ENCODE measurements at regions not wholly inside any gene's neighbourhood (a gene's known extent, or its start where the extent isn't known, plus 50 kb on each side); places are given as distances from the start of the nearest gene placed in this dataset.

DNA sequence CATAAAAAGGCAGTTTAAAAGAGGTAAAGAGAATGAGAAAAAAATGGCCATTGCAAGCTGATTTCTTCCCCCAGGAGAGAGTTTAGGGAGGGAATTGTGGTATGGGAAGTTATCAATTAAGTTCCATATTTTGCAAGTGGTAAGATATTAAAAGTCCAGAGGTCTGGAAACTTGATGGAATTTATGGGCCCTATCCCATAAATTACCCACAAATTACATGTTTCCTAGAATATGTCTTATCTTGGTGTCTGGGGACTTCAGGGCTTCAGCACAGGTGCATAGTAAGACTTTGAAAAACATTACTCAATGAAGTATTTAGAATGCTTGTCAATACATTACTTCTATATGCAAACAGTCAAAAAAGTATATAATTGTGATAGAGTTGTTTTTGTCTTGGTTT lies 614.9 kb upstream of the LRRC4C start:
- no peaks in the 10 kb centered on the region for H3K4me1 ChIP-seq (ENCODE audit: insufficient read depth, low read length)
- no peaks in the 10 kb centered on the region for H3K36me3 ChIP-seq (replicated peaks in 1 of 2; ENCODE audit: control insufficient read depth in 1 of 2, insufficient read depth in 2 of 2, low read length in 2 of 2)
- no peaks in the 10 kb centered on the region for H4K20me1 ChIP-seq (ENCODE audit: insufficient read depth, low read length)
- H3K79me2 ChIP-seq (ENCODE audit: insufficient read depth, low read length) = no peaks in the 10 kb centered on the region
- intact Hi-C loops (cut with micrococcal nuclease; ENCODE audit: unreplicated experiment) = no loop called here
- FAIRE-seq = no peak
- no peak overlapping the region for H3K4me3 ChIP-seq (replicated peaks in 1 of 3; ENCODE audit: insufficient read depth in 1 of 3, low read depth in 2 of 3, low read length in 3 of 3)
- no peak overlapping the region for H3K4me2 ChIP-seq (ENCODE audit: low read depth, low read length)
- in situ Hi-C loops (cut with HindIII; ENCODE audit: extremely low pct_ligation_motif_present, low pct_unique_long_range_greater_than_20kb) = no loop called here
- no peak overlapping the region for H3K9ac ChIP-seq (ENCODE audit: insufficient read depth, low read depth, low read length)
- peaks cover 90% of the 10 kb centered on the region for H3K9me3 ChIP-seq (ENCODE audit: low read length)
- TF ChIP-seq, protein P1, sequence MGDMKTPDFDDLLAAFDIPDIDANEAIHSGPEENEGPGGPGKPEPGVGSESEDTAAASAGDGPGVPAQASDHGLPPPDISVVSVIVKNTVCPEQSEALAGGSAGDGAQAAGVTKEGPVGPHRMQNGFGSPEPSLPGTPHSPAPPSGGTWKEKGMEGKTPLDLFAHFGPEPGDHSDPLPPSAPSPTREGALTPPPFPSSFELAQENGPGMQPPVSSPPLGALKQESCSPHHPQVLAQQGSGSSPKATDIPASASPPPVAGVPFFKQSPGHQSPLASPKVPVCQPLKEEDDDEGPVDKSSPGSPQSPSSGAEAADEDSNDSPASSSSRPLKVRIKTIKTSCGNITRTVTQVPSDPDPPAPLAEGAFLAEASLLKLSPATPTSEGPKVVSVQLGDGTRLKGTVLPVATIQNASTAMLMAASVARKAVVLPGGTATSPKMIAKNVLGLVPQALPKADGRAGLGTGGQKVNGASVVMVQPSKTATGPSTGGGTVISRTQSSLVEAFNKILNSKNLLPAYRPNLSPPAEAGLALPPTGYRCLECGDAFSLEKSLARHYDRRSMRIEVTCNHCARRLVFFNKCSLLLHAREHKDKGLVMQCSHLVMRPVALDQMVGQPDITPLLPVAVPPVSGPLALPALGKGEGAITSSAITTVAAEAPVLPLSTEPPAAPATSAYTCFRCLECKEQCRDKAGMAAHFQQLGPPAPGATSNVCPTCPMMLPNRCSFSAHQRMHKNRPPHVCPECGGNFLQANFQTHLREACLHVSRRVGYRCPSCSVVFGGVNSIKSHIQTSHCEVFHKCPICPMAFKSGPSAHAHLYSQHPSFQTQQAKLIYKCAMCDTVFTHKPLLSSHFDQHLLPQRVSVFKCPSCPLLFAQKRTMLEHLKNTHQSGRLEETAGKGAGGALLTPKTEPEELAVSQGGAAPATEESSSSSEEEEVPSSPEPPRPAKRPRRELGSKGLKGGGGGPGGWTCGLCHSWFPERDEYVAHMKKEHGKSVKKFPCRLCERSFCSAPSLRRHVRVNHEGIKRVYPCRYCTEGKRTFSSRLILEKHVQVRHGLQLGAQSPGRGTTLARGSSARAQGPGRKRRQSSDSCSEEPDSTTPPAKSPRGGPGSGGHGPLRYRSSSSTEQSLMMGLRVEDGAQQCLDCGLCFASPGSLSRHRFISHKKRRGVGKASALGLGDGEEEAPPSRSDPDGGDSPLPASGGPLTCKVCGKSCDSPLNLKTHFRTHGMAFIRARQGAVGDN (CRISPR knock-in tag; IDR thresholded peaks at IDR 0.05) = no peak
- TF ChIP-seq ZNF260 (CRISPR knock-in tag; IDR thresholded peaks at IDR 0.05; ENCODE audit: borderline replicate concordance, low read depth) (no peak), NR2C2 (CRISPR knock-in tag; IDR thresholded peaks at IDR 0.05; ENCODE audit: borderline replicate concordance) (no peak), RAD21 (CRISPR knock-in tag; IDR thresholded peaks at IDR 0.05) (no peak), ZBTB38 (CRISPR knock-in tag; IDR thresholded peaks at IDR 0.05) (no peak), ATAD3A (CRISPR knock-in tag; IDR thresholded peaks at IDR 0.05) (no peak), MBNL3 (CRISPR knock-in tag; conservative IDR thresholded peaks at IDR 0.05) (no peak), ZNF317 (CRISPR knock-in tag; IDR thresholded peaks at IDR 0.05) (no peak), ZNF451 (CRISPR knock-in tag; IDR thresholded peaks at IDR 0.05) (no peak), WIZ (CRISPR knock-in tag; IDR thresholded peaks at IDR 0.05) (no peak), ADNP (CRISPR knock-in tag; IDR thresholded peaks at IDR 0.05) (no peak)
- TF ChIP-seq, protein P2, sequence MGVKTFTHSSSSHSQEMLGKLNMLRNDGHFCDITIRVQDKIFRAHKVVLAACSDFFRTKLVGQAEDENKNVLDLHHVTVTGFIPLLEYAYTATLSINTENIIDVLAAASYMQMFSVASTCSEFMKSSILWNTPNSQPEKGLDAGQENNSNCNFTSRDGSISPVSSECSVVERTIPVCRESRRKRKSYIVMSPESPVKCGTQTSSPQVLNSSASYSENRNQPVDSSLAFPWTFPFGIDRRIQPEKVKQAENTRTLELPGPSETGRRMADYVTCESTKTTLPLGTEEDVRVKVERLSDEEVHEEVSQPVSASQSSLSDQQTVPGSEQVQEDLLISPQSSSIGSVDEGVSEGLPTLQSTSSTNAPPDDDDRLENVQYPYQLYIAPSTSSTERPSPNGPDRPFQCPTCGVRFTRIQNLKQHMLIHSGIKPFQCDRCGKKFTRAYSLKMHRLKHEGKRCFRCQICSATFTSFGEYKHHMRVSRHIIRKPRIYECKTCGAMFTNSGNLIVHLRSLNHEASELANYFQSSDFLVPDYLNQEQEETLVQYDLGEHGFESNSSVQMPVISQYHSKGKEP (CRISPR knock-in tag; IDR thresholded peaks at IDR 0.05) = no peak
- TF ChIP-seq, protein P3, sequence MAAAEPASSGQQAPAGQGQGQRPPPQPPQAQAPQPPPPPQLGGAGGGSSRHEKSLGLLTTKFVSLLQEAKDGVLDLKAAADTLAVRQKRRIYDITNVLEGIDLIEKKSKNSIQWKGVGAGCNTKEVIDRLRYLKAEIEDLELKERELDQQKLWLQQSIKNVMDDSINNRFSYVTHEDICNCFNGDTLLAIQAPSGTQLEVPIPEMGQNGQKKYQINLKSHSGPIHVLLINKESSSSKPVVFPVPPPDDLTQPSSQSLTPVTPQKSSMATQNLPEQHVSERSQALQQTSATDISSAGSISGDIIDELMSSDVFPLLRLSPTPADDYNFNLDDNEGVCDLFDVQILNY (CRISPR knock-in tag; conservative IDR thresholded peaks at IDR 0.05) = no peak
- TF ChIP-seq, protein P4, sequence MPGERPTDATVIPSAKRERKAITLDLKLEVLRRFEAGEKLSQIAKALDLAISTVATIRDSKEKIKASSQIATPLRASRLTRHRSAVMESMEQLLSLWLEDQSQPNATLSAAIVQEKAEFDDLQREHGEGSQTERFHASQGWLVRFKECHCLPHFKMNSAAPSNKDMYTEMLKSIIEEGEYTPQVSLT (CRISPR knock-in tag; IDR thresholded peaks at IDR 0.05; ENCODE audit: borderline replicate concordance, low read depth) = no peak
- TF ChIP-seq, protein P5, sequence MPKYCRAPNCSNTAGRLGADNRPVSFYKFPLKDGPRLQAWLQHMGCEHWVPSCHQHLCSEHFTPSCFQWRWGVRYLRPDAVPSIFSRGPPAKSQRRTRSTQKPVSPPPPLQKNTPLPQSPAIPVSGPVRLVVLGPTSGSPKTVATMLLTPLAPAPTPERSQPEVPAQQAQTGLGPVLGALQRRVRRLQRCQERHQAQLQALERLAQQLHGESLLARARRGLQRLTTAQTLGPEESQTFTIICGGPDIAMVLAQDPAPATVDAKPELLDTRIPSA (CRISPR knock-in tag; IDR thresholded peaks at IDR 0.05; ENCODE audit: borderline replicate concordance) = no peak
- TF ChIP-seq, protein P6, sequence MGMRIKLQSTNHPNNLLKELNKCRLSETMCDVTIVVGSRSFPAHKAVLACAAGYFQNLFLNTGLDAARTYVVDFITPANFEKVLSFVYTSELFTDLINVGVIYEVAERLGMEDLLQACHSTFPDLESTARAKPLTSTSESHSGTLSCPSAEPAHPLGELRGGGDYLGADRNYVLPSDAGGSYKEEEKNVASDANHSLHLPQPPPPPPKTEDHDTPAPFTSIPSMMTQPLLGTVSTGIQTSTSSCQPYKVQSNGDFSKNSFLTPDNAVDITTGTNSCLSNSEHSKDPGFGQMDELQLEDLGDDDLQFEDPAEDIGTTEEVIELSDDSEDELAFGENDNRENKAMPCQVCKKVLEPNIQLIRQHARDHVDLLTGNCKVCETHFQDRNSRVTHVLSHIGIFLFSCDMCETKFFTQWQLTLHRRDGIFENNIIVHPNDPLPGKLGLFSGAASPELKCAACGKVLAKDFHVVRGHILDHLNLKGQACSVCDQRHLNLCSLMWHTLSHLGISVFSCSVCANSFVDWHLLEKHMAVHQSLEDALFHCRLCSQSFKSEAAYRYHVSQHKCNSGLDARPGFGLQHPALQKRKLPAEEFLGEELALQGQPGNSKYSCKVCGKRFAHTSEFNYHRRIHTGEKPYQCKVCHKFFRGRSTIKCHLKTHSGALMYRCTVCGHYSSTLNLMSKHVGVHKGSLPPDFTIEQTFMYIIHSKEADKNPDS (CRISPR knock-in tag; IDR thresholded peaks at IDR 0.05) = no peak
- ChIA-PET CTCF (ENCODE audit: low intra/inter-chr PET ratio, low total read pairs) (no interaction called here), POLR2A (no interaction called here)
- ATAC-seq = no peak
- no peak overlapping the region for H3K27ac ChIP-seq (ENCODE audit: extremely low read length, insufficient read depth, low read length)
- H3K27me3 ChIP-seq (ENCODE audit: control insufficient read depth in 1 of 2, insufficient read depth in 2 of 2, low read length in 2 of 2) = no peaks in the 10 kb centered on the region
- DNase-seq (ENCODE audit: low spot score) = no peak
- no TSS peak for BruUV-seq (replicated peaks)
- no peak overlapping the region for H2AFZ ChIP-seq (ENCODE audit: low read length)
